Right lobe of liver (tissue), 4 donors: ENCODE measurements at regions not wholly inside any gene's neighbourhood (a gene's known extent, or its start where the extent isn't known, plus 50 kb on each side); places are given as distances from the start of the nearest gene placed in this dataset.

ENCODE experiments used
- POLR2A ChIP-seq: fragments of 450-650 bp; IDR thresholded peaks from one replicate; pipeline ENCODE4 v1.6.1; 2017; ENCODE audit warnings: antibody characterized with exemption, mild to moderate bottlenecking
- TF ChIP-seq, protein P1 (sequence below), 4 donors: fragments of 200-600 bp in 3 of 4; fragments of 450-650 bp in 1 of 4; IDR thresholded peaks; one replicate each; pipeline versions ENCODE4 v1.5.1 to v1.8.0; 2016 to 2022; ENCODE audit warnings: antibody characterized with exemption in 4 of 4, mild to moderate bottlenecking in 2 of 4
- donor health status: DM: no; HTN: no; CAD: no.
- donor health status: DM: no; HTN: no; CAD: no.
- donor health status: DM: no; HTN: yes; CAD: no.

DNA sequence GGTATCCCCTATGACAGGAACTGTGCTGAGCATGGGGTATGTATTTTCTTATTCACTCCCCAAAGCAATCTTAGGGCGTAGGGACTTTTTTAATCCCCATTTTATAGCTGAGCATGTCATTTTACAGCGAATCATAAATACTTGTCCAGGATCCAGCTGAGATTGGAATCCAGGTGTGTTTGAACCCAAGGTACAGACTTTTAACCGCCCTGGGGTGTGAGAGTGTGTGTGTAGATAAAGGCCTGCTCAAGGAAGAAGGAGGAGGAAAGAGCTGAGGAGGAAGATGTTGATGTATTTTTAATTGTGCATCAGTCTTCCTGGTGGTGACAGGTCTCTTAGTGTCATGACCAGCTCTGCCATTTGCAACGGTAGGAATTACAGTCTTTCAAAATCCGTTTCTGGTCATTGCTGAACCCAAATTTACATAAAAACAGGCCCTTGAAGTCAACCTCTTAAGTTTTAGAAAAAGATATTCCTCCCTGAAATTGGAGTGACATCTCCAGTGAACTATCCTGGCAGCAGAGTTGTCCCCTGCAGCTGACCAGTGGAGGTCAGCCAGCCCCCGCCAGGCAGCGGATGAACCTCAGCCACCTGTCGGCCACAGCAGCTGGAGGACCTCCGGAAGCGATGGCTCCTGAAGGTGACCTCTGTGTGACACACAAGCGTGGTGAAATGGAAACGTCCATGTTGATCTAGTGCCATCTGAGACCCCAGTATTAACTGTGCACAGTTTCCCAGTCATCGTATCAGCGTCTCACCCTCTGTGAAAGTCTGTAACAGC lies 92.8 kb upstream of the MITF start:
- TF ChIP-seq, protein P1, sequence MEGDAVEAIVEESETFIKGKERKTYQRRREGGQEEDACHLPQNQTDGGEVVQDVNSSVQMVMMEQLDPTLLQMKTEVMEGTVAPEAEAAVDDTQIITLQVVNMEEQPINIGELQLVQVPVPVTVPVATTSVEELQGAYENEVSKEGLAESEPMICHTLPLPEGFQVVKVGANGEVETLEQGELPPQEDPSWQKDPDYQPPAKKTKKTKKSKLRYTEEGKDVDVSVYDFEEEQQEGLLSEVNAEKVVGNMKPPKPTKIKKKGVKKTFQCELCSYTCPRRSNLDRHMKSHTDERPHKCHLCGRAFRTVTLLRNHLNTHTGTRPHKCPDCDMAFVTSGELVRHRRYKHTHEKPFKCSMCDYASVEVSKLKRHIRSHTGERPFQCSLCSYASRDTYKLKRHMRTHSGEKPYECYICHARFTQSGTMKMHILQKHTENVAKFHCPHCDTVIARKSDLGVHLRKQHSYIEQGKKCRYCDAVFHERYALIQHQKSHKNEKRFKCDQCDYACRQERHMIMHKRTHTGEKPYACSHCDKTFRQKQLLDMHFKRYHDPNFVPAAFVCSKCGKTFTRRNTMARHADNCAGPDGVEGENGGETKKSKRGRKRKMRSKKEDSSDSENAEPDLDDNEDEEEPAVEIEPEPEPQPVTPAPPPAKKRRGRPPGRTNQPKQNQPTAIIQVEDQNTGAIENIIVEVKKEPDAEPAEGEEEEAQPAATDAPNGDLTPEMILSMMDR (IDR thresholded peaks at IDR 0.05), result no peak
- TF ChIP-seq POLR2A, result no peak
